H1 (cell line): ENCODE measurements at regions not wholly inside any gene's neighbourhood (a gene's known extent, or its start where the extent isn't known, plus 50 kb on each side); places are given as distances from the start of the nearest gene placed in this dataset.

Experiments
- CTCF ChIA-PET: fragments of 300-600 bp; sonication (Branson Sonifier 250); formaldehyde crosslinking; loops from one replicate; lab custom pipeline; 2021; ENCODE audit not compliant: partially characterized antibody; lab: Charles Lee
- POLR2A ChIA-PET: fragments of 300-600 bp; sonication (Branson Sonifier 250); formaldehyde crosslinking; loops from one replicate; lab custom pipeline; 2021; ENCODE audit warnings: inconsistent platforms; ENCODE audit not compliant: partially characterized antibody; lab: Charles Lee
- DNase-seq, 2 experiments: peaks; one replicate each; pipeline versions ENCODE4 v3.0.0 to v3.0.0-alpha.2; 2010 to 2022; ENCODE audit warnings: low spot score in 2 of 2, low read depth in 1 of 2, mixed read lengths in 1 of 2
- FAIRE-seq: peaks from 2 replicates; lab custom pipeline; 2011; peaks lifted over from hg19 to GRCh38; lab: Jason Lieb, UNC
- H2AFZ ChIP-seq: 2 replicates; pipeline ENCODE4 v1.8.1; 2012; ENCODE audit warnings: low read length, inconsistent platforms
- H2AK5ac ChIP-seq: 2 replicates; pipeline ENCODE4 v1.6.1; 2013; ENCODE audit warnings: low read depth, low read length
- H2BK120ac ChIP-seq: replicated peaks from 2 replicates; pipeline ENCODE3; 2013; ENCODE audit warnings: low read depth, low read length, inconsistent platforms
- H2BK12ac ChIP-seq: 2 replicates; pipeline ENCODE4 v1.6.1; 2013; ENCODE audit warnings: low read depth, low read length
- H2BK15ac ChIP-seq: 2 replicates; pipeline ENCODE4 v1.6.1; 2013; ENCODE audit warnings: low read length
- H2BK20ac ChIP-seq: 2 replicates; pipeline ENCODE4 v1.6.1; 2013; ENCODE audit warnings: low read length
- H2BK5ac ChIP-seq: 2 replicates; pipeline ENCODE4 v1.6.1; 2013; ENCODE audit warnings: low read depth, low read length
- H3K14ac ChIP-seq: 2 replicates; pipeline ENCODE4 v1.6.1; 2013; ENCODE audit warnings: inconsistent platforms; ENCODE audit not compliant: insufficient read length
- H3K18ac ChIP-seq: 2 replicates; pipeline ENCODE4 v1.6.1; 2013; ENCODE audit warnings: low read length; ENCODE audit errors: extremely low read depth
- H3K23ac ChIP-seq: 2 replicates; pipeline ENCODE4 v1.6.1; 2013; ENCODE audit warnings: inconsistent platforms; ENCODE audit not compliant: insufficient read length
- H3K23me2 ChIP-seq: 2 replicates; pipeline ENCODE4 v1.6.1; 2013; ENCODE audit warnings: low read depth, low read length
- H3K27ac ChIP-seq: 2 replicates; pipeline ENCODE4 v1.6.1; 2011; ENCODE audit warnings: low read depth, low read length, inconsistent platforms
- H3K27me3 ChIP-seq, 4 experiments: replicated peaks in 1 of 4; 1 replicate in 1 of 4; 2 replicates in 3 of 4; pipeline versions ENCODE4 v1.6.1 to v1.8.1; 2011 to 2013; ENCODE audit warnings: low read length in 3 of 4, mild to moderate bottlenecking in 3 of 4, inconsistent platforms in 2 of 4, mixed read lengths in 2 of 4, moderate library complexity in 1 of 4; ENCODE audit not compliant: control insufficient read depth in 3 of 4, insufficient read depth in 3 of 4; ENCODE audit errors: extremely low read depth in 1 of 4
- H3K36me3 ChIP-seq, 4 experiments: 2 replicates each; pipeline versions ENCODE4 v1.6.1 to v1.8.1; 2011 to 2013; ENCODE audit warnings: mild to moderate bottlenecking in 4 of 4, low read length in 3 of 4, moderate library complexity in 2 of 4, control low read depth in 1 of 4, inconsistent platforms in 1 of 4; ENCODE audit not compliant: insufficient read depth in 4 of 4, control insufficient read depth in 2 of 4
- H3K4ac ChIP-seq: replicated peaks from 2 replicates; pipeline ENCODE3; 2013; ENCODE audit warnings: low read length, low read depth, mixed read lengths, inconsistent platforms; ENCODE audit not compliant: insufficient read length
- H3K4me1 ChIP-seq, 4 experiments: replicated peaks in 1 of 4; 1 replicate in 1 of 4; 2 replicates in 3 of 4; pipeline versions ENCODE4 v1.6.1 to v1.8.1; 2011 to 2013; ENCODE audit warnings: low read length in 3 of 4, inconsistent platforms in 2 of 4, mixed read lengths in 1 of 4; ENCODE audit not compliant: insufficient read depth in 4 of 4, control insufficient read depth in 3 of 4
- H3K4me2 ChIP-seq, 2 experiments: 2 replicates each; pipeline versions ENCODE4 v1.6.1 to v1.8.1; 2011 to 2013; ENCODE audit warnings: low read depth in 2 of 2, low read length in 2 of 2, control low read depth in 1 of 2, inconsistent platforms in 1 of 2, mild to moderate bottlenecking in 1 of 2; ENCODE audit not compliant: insufficient read depth in 1 of 2
- H3K4me3 ChIP-seq, 4 experiments: fragments of 200-600, 300-600 bp in 1 of 4; sonication (generic), shearing (Covaris generic), sonication (Bioruptor Twin) in 1 of 4; 2 replicates each; pipeline versions ENCODE4 v1.5.1 to v1.8.1; 2011 to 2016; ENCODE audit warnings: low read length in 4 of 4, low read depth in 3 of 4, control low read depth in 2 of 4, inconsistent platforms in 2 of 4, mild to moderate bottlenecking in 2 of 4, mixed read lengths in 1 of 4, moderate library complexity in 1 of 4; ENCODE audit not compliant: insufficient read depth in 2 of 4; ENCODE audit errors: extremely low read depth in 1 of 4
- H3K56ac ChIP-seq: replicated peaks from 2 replicates; pipeline ENCODE3; 2013; ENCODE audit warnings: low read depth, mild to moderate bottlenecking, mixed read lengths, low read length, inconsistent platforms; ENCODE audit not compliant: insufficient read length
- H3K79me1 ChIP-seq: 2 replicates; pipeline ENCODE4 v1.6.1; 2013; ENCODE audit warnings: low read depth, low read length, control low read depth
- H3K79me2 ChIP-seq, 2 experiments: 2 replicates each; pipeline versions ENCODE4 v1.6.1 to v1.8.1; 2012 to 2013; ENCODE audit warnings: low read length in 2 of 2, mild to moderate bottlenecking in 2 of 2, inconsistent platforms in 1 of 2; ENCODE audit not compliant: insufficient read depth in 2 of 2, control insufficient read depth in 1 of 2
- H3K9ac ChIP-seq, 4 experiments: replicated peaks in 1 of 4; 1 replicate in 1 of 4; 2 replicates in 3 of 4; pipeline versions ENCODE4 v1.6.1 to v1.8.1; 2011 to 2013; ENCODE audit warnings: low read depth in 3 of 4, low read length in 3 of 4, control low read depth in 2 of 4, mild to moderate bottlenecking in 2 of 4, moderate library complexity in 2 of 4, inconsistent platforms in 1 of 4; ENCODE audit errors: extremely low read depth in 1 of 4
- H3K9me3 ChIP-seq, 2 experiments: 2 replicates each; pipeline versions ENCODE4 v1.6.1 to v1.8.1; 2012 to 2013; ENCODE audit warnings: mild to moderate bottlenecking in 2 of 2, moderate library complexity in 2 of 2, control low read depth in 1 of 2, inconsistent platforms in 1 of 2, low read depth in 1 of 2, low read length in 1 of 2, mixed read lengths in 1 of 2; ENCODE audit not compliant: insufficient read depth in 2 of 2
- H4K20me1 ChIP-seq, 2 experiments: replicated peaks in 1 of 2; 2 replicates each; pipeline versions ENCODE3 to v1.8.1; 2011 to 2013; ENCODE audit warnings: inconsistent platforms in 2 of 2, low read length in 2 of 2, mild to moderate bottlenecking in 1 of 2; ENCODE audit not compliant: insufficient read depth in 2 of 2, control insufficient read depth in 1 of 2
- H4K5ac ChIP-seq: 2 replicates; pipeline ENCODE4 v1.6.1; 2013; ENCODE audit warnings: low read length, low read depth, mixed read lengths, inconsistent platforms; ENCODE audit not compliant: insufficient read length
- H4K8ac ChIP-seq: 2 replicates; pipeline ENCODE4 v1.8.0; 2013; ENCODE audit warnings: mild to moderate bottlenecking, moderate library complexity, low read length, inconsistent platforms; ENCODE audit not compliant: insufficient read depth; ENCODE audit errors: extremely low read depth
- H4K91ac ChIP-seq: replicated peaks from 2 replicates; pipeline ENCODE3; 2013; ENCODE audit warnings: low read length, mixed read lengths, inconsistent platforms; ENCODE audit not compliant: insufficient read length
- ASH2L ChIP-seq: fragments of 200-600, 300-600 bp; sonication (generic); IDR thresholded peaks from one replicate; pipeline ENCODE4 v1.7.1; 2017; ENCODE audit warnings: low read length
- ATF2 ChIP-seq: IDR thresholded peaks from 2 replicates; pipeline ENCODE4 v1.6.1; 2012; ENCODE audit warnings: low read length, inconsistent platforms
- CEBPB ChIP-seq: IDR thresholded peaks from 2 replicates; pipeline ENCODE4 v1.6.1; 2012; ENCODE audit warnings: low read depth, low read length
- FOSL1 ChIP-seq: IDR thresholded peaks from 2 replicates; pipeline ENCODE4 v1.6.1; 2011; ENCODE audit warnings: mild to moderate bottlenecking, low read depth, low read length, moderate library complexity; ENCODE audit not compliant: insufficient read depth
- KDM1A ChIP-seq: fragments of 200-600, 300-600 bp; sonication (generic); IDR thresholded peaks from 2 replicates; pipeline ENCODE4 v1.7.1; 2016; ENCODE audit warnings: mild to moderate bottlenecking, low read length, borderline replicate concordance
- RFX5 ChIP-seq: IDR thresholded peaks from 2 replicates; pipeline ENCODE4 v1.6.1; 2011; ENCODE audit warnings: low read depth, low read length, improper control_type of control experiment, borderline replicate concordance
- RXRA ChIP-seq: IDR thresholded peaks from 2 replicates; pipeline ENCODE4 v1.6.1; 2011; ENCODE audit warnings: low read depth, mild to moderate bottlenecking, low read length, moderate library complexity; ENCODE audit not compliant: insufficient read depth
- SIRT6 ChIP-seq: IDR thresholded peaks from one replicate; pipeline ENCODE4 v1.7.1; 2012; ENCODE audit warnings: low read length, inconsistent platforms
- SP4 ChIP-seq: IDR thresholded peaks from 2 replicates; pipeline ENCODE4 v1.6.1; 2012; ENCODE audit warnings: low read length, inconsistent platforms
- TAF7 ChIP-seq: optimal IDR thresholded peaks from 2 replicates; pipeline ENCODE3; 2011; ENCODE audit warnings: low read depth, mild to moderate bottlenecking, inconsistent platforms, low read length, moderate library complexity, borderline replicate concordance
- TBP ChIP-seq: IDR thresholded peaks from 2 replicates; pipeline ENCODE4 v1.6.1; 2011; ENCODE audit warnings: low read depth, low read length, improper control_type of control experiment
- WGBS, 2 experiments: shearing (Covaris generic) in 1 of 2; methylation state at CpG; one replicate each; pipeline versions ENCODE4 v1.1.6 to v1.1.7; 2013 to 2015; ENCODE audit warnings: low lambda C conversion rate in 2 of 2, mixed read lengths in 2 of 2, inconsistent platforms in 1 of 2, low coverage in 1 of 2, missing lambda C conversion rate in 1 of 2; ENCODE audit not compliant: insufficient replicate concordance in 2 of 2, insufficient coverage in 1 of 2, insufficient read length in 1 of 2; ENCODE audit errors: extremely low coverage in 1 of 2, missing lambda C conversion rate in 1 of 2; 5-methylcytosine and 5-hydroxymethylcytosine counted together

GRCh38 chr1:230494514-230494913 is 68.4 kb upstream of the PGBD5 start:
- Histone ChIP-seq H2BK120ac (no peak overlapping the region), H3K79me2 (no peaks in the 10 kb centered on the region), H3K56ac (no peak overlapping the region), H3K23ac (no peak overlapping the region), H2AK5ac (no peak overlapping the region), H3K18ac (no peak overlapping the region), H3K9me3 (no peaks in the 10 kb centered on the region), H3K9ac (no peak overlapping the region), H2BK5ac (no peak overlapping the region), H3K4me1 (no peaks in the 10 kb centered on the region), H3K27me3 (no peaks in the 10 kb centered on the region; a peak in 1 of 7 replicates), H4K5ac (no peak overlapping the region), H3K14ac (no peak overlapping the region), H2BK15ac (no peak overlapping the region), H2AFZ (no peak overlapping the region), H3K23me2 (no peaks in the 10 kb centered on the region; the same call in 1 of the 2 replicates), H3K79me1 (no peaks in the 10 kb centered on the region), H4K20me1 (no peaks in the 10 kb centered on the region), H2BK20ac (no peak overlapping the region), H3K4me3 (no peak overlapping the region), H4K91ac (no peak overlapping the region), H3K36me3 (no peaks in the 10 kb centered on the region), H3K4ac (no peak overlapping the region), H3K4me2 (no peak overlapping the region), H3K27ac (no peak overlapping the region), H2BK12ac (no peak overlapping the region), H4K8ac (no peak overlapping the region)
- CTCF ChIA-PET: no interaction called here
- FAIRE-seq (no peak), DNase-seq (no peak)
- WGBS, 2 experiments: 100% methylated on average over 1 of the region's 1 CpG; no CpG with 5 or more reads in 1 of the 2 experiments
- TF ChIP-seq ATF2: no peak
- no peak for TF ChIP-seq FOSL1
- no peak for TF ChIP-seq TBP
- TF ChIP-seq RFX5: no peak
- TF ChIP-seq ASH2L: no peak
- no peak for TF ChIP-seq SP4
- TF ChIP-seq CEBPB: no peak
- TF ChIP-seq KDM1A: no peak
- TF ChIP-seq RXRA: no peak
- no peak for TF ChIP-seq TAF7
- no peak for TF ChIP-seq SIRT6
- POLR2A ChIA-PET: no interaction called here
